ENCODE measurements at regions not wholly inside any gene's neighbourhood (a gene's known extent, or its start where the extent isn't known, plus 50 kb on each side); places are given as distances from the start of the nearest gene placed in this dataset.

GRCh38 chr16:80054647-80055046, 454.1 kb upstream of the MAF start:
- ATAC-seq (ENCODE audit: low read depth) (no peak), DNase-seq (ENCODE audit: low spot score in 2 of 2) (no peak)
- no peaks in the 10 kb centered on the region for H3K9me3 Mint-ChIP-seq
- no peak overlapping the region for H3K27ac Mint-ChIP-seq
- no peak overlapping the region for H3K4me3 Mint-ChIP-seq
- H3K36me3 Mint-ChIP-seq: no peaks in the 10 kb centered on the region
- no peaks in the 10 kb centered on the region for H3K27me3 Mint-ChIP-seq
- H3K4me1 Mint-ChIP-seq: no peaks in the 10 kb centered on the region

GRCh38 chr16:80051040-80051439, 450.5 kb upstream of the MAF start:
- peaks cover 2% of the 10 kb centered on the region for H3K9me3 Mint-ChIP-seq
- no peak for DNase-seq (ENCODE audit: low spot score in 2 of 2)
- no peak overlapping the region for H3K4me3 Mint-ChIP-seq
- no peaks in the 10 kb centered on the region for H3K4me1 Mint-ChIP-seq
- no peak overlapping the region for H3K27ac Mint-ChIP-seq
- H3K36me3 Mint-ChIP-seq: no peaks in the 10 kb centered on the region
- no peak for ATAC-seq (ENCODE audit: low read depth)
- H3K27me3 Mint-ChIP-seq: no peaks in the 10 kb centered on the region

- ATAC-seq (ENCODE audit: low read depth) (no peak), DNase-seq (ENCODE audit: low spot score in 2 of 2) (no peak)
- H3K27me3 Mint-ChIP-seq: peaks cover 3% of the 10 kb centered on the region
- no peaks in the 10 kb centered on the region for H3K4me1 Mint-ChIP-seq
- no peaks in the 10 kb centered on the region for H3K36me3 Mint-ChIP-seq
- H3K4me3 Mint-ChIP-seq: no peak overlapping the region
- H3K9me3 Mint-ChIP-seq: peaks cover 2% of the 10 kb centered on the region
- H3K27ac Mint-ChIP-seq: no peak overlapping the region
These were observed 447.7 kb upstream of the MAF start for GRCh38 chr16:80048250-80048649.

GRCh38 chr16:80047842-80048241, 447.3 kb upstream of the MAF start:
- ATAC-seq (ENCODE audit: low read depth) (no peak), DNase-seq (ENCODE audit: low spot score in 2 of 2) (no peak)
- Mint-ChIP-seq H3K27me3 (peaks cover 4% of the 10 kb centered on the region), H3K4me1 (no peaks in the 10 kb centered on the region), H3K27ac (no peak overlapping the region), H3K4me3 (no peak overlapping the region), H3K36me3 (no peaks in the 10 kb centered on the region), H3K9me3 (peaks cover 4% of the 10 kb centered on the region)

- Mint-ChIP-seq H3K9me3 (peaks cover 4% of the 10 kb centered on the region), H3K27me3 (peaks cover 8% of the 10 kb centered on the region), H3K4me3 (no peak overlapping the region), H3K36me3 (no peaks in the 10 kb centered on the region), H3K27ac (no peak overlapping the region), H3K4me1 (no peaks in the 10 kb centered on the region)
- DNase-seq (ENCODE audit: low spot score in 2 of 2): no peak
- ATAC-seq (ENCODE audit: low read depth): no peak
These were observed 446.3 kb upstream of the MAF start for GRCh38 chr16:80046848-80047247.

- DNase-seq (ENCODE audit: low spot score in 2 of 2): no peak
- Mint-ChIP-seq H3K4me1 (no peaks in the 10 kb centered on the region), H3K4me3 (no peak overlapping the region), H3K27ac (no peak overlapping the region), H3K36me3 (no peaks in the 10 kb centered on the region), H3K27me3 (peaks cover 8% of the 10 kb centered on the region), H3K9me3 (peaks cover 4% of the 10 kb centered on the region)
- no peak for ATAC-seq (ENCODE audit: low read depth)
These were observed 445.7 kb upstream of the MAF start for GRCh38 chr16:80046261-80046660.

GRCh38 chr16:80045861-80046260, 445.3 kb upstream of the MAF start:
- Mint-ChIP-seq H3K36me3 (no peaks in the 10 kb centered on the region), H3K27ac (no peak overlapping the region), H3K9me3 (peaks cover 4% of the 10 kb centered on the region), H3K4me3 (no peak overlapping the region), H3K27me3 (peaks cover 8% of the 10 kb centered on the region), H3K4me1 (no peaks in the 10 kb centered on the region)
- ATAC-seq (ENCODE audit: low read depth) (no peak), DNase-seq (ENCODE audit: low spot score in 2 of 2) (no peak)

GRCh38 chr16:80041410-80041809, 440.9 kb upstream of the MAF start:
- no peak overlapping the region for H3K4me3 Mint-ChIP-seq
- H3K4me1 Mint-ChIP-seq: no peaks in the 10 kb centered on the region
- no peaks in the 10 kb centered on the region for H3K36me3 Mint-ChIP-seq
- DNase-seq (ENCODE audit: low spot score in 2 of 2) (no peak), ATAC-seq (ENCODE audit: low read depth) (no peak)
- H3K27ac Mint-ChIP-seq: no peak overlapping the region
- peaks cover 8% of the 10 kb centered on the region for H3K27me3 Mint-ChIP-seq
- H3K9me3 Mint-ChIP-seq: peaks cover 4% of the 10 kb centered on the region

- H3K9me3 Mint-ChIP-seq: peaks cover 4% of the 10 kb centered on the region
- H3K4me3 Mint-ChIP-seq: no peak overlapping the region
- no peaks in the 10 kb centered on the region for H3K4me1 Mint-ChIP-seq
- H3K27ac Mint-ChIP-seq: no peak overlapping the region
- H3K36me3 Mint-ChIP-seq: no peaks in the 10 kb centered on the region
- peaks cover 8% of the 10 kb centered on the region for H3K27me3 Mint-ChIP-seq
- ATAC-seq (ENCODE audit: low read depth): no peak
- no peak for DNase-seq (ENCODE audit: low spot score in 2 of 2)
These were observed 440.3 kb upstream of the MAF start for GRCh38 chr16:80040814-80041213.

GRCh38 chr16:80040413-80040812, 439.9 kb upstream of the MAF start:
- Mint-ChIP-seq H3K36me3 (no peaks in the 10 kb centered on the region), H3K4me1 (no peaks in the 10 kb centered on the region), H3K4me3 (no peak overlapping the region), H3K27me3 (peaks cover 8% of the 10 kb centered on the region), H3K27ac (no peak overlapping the region), H3K9me3 (peaks cover 4% of the 10 kb centered on the region)
- DNase-seq (ENCODE audit: low spot score in 2 of 2): no peak
- ATAC-seq (ENCODE audit: low read depth): no peak

GRCh38 chr16:80039777-80040176, 439.2 kb upstream of the MAF start:
- DNase-seq (ENCODE audit: low spot score in 2 of 2) (no peak), ATAC-seq (ENCODE audit: low read depth) (no peak)
- Mint-ChIP-seq H3K36me3 (no peaks in the 10 kb centered on the region), H3K9me3 (peaks cover 4% of the 10 kb centered on the region), H3K4me1 (no peaks in the 10 kb centered on the region), H3K4me3 (no peak overlapping the region), H3K27ac (no peak overlapping the region), H3K27me3 (peaks cover 8% of the 10 kb centered on the region)

GRCh38 chr16:80038566-80038965, 438.0 kb upstream of the MAF start:
- no peak overlapping the region for H3K27ac Mint-ChIP-seq
- H3K9me3 Mint-ChIP-seq: peaks cover 4% of the 10 kb centered on the region
- no peak overlapping the region for H3K4me3 Mint-ChIP-seq
- H3K27me3 Mint-ChIP-seq: peaks cover 6% of the 10 kb centered on the region
- H3K36me3 Mint-ChIP-seq: no peaks in the 10 kb centered on the region
- DNase-seq (ENCODE audit: low spot score in 2 of 2): no peak
- no peak for ATAC-seq (ENCODE audit: low read depth)
- no peaks in the 10 kb centered on the region for H3K4me1 Mint-ChIP-seq

- no peaks in the 10 kb centered on the region for H3K4me1 Mint-ChIP-seq
- H3K27ac Mint-ChIP-seq: no peak overlapping the region
- H3K36me3 Mint-ChIP-seq: no peaks in the 10 kb centered on the region
- no peak overlapping the region for H3K4me3 Mint-ChIP-seq
- peaks cover 6% of the 10 kb centered on the region for H3K9me3 Mint-ChIP-seq
- no peaks in the 10 kb centered on the region for H3K27me3 Mint-ChIP-seq
- no peak for ATAC-seq (ENCODE audit: low read depth)
- DNase-seq (ENCODE audit: low spot score in 2 of 2): no peak
These were observed 434.6 kb upstream of the MAF start for GRCh38 chr16:80034948-80035663.

- Mint-ChIP-seq H3K4me3 (no peak overlapping the region), H3K27me3 (no peaks in the 10 kb centered on the region), H3K27ac (no peak overlapping the region), H3K9me3 (peaks cover 6% of the 10 kb centered on the region), H3K4me1 (no peaks in the 10 kb centered on the region), H3K36me3 (no peaks in the 10 kb centered on the region)
- DNase-seq (ENCODE audit: low spot score in 2 of 2): no peak
- ATAC-seq (ENCODE audit: low read depth): no peak
These were observed 433.9 kb upstream of the MAF start for GRCh38 chr16:80034469-80034826.

GRCh38 chr16:80033783-80034468, 433.4 kb upstream of the MAF start:
- no peaks in the 10 kb centered on the region for H3K27me3 Mint-ChIP-seq

More at GRCh38 chr16:80033783-80034468, 433.4 kb upstream of the MAF start:
- no peak for ATAC-seq (ENCODE audit: low read depth)
- H3K27ac Mint-ChIP-seq: no peak overlapping the region
- H3K36me3 Mint-ChIP-seq: no peaks in the 10 kb centered on the region
- H3K9me3 Mint-ChIP-seq: peaks cover 6% of the 10 kb centered on the region
- no peak for DNase-seq (ENCODE audit: low spot score in 2 of 2)
- no peaks in the 10 kb centered on the region for H3K4me1 Mint-ChIP-seq
- H3K4me3 Mint-ChIP-seq: no peak overlapping the region

Data from memory B cell (primary cell).